ENCODE measurements at regions not wholly inside any gene's neighbourhood (a gene's known extent, or its start where the extent isn't known, plus 50 kb on each side); places are given as distances from the start of the nearest gene placed in this dataset.

GRCh38 chr2:106041150-106041549, 153.0 kb downstream of the UXS1 start:
- DNase-seq (ENCODE audit: low read depth) = no peak

- DNase-seq (ENCODE audit: low read depth) = no peak
These were observed 154.3 kb downstream of the UXS1 start for GRCh38 chr2:106039634-106040315.

DNA sequence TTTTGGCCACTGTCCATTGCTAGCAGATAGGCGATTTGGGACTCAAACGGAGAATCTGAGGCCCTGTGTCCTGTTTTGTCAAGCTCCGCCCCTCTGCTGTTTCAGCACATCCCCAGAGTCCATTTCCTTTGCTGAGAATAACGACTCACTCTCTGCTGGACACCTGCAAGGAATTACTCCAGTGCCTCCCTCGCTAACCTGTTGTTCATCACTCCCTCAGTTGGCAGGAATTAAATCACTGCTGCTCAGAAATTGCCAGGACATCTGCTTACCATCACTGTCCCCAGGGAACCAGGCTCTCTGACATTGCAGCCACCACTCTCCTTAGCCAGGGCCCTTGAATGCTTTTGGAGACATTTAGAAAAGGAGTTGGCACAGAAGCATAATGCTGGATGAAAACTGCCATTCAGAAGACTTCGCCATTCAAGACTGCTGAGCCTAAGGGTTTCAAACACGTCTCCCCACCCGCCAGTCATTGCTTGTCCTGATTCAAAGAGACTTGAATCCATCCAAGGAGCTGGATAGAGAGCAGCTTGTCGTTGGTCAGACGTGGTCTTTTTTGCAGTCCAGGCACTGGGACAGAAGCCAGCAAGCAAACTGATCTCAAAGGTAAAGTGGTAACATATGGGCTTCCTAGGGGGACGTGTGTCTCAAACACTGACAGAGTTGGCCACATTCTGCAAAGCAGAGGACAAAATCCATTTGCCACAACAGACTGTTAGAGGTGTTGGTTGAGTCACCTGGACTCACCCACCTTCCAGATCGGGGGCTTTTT, 155.3 kb downstream of the UXS1 start:
- DNase-seq (ENCODE audit: low read depth) = no peak

GRCh38 chr2:106037932-106038331, 156.2 kb downstream of the UXS1 start:
- no peak for DNase-seq (ENCODE audit: low read depth)

GRCh38 chr2:106037262-106037661, 156.8 kb downstream of the UXS1 start:
- DNase-seq (ENCODE audit: low read depth) = no peak

GRCh38 chr2:106034325-106034724, 159.8 kb downstream of the UXS1 start:
- no peak for DNase-seq (ENCODE audit: low read depth)

- DNase-seq (ENCODE audit: low read depth) = no peak
These were observed 161.4 kb downstream of the UXS1 start for GRCh38 chr2:106032676-106033075.

DNA sequence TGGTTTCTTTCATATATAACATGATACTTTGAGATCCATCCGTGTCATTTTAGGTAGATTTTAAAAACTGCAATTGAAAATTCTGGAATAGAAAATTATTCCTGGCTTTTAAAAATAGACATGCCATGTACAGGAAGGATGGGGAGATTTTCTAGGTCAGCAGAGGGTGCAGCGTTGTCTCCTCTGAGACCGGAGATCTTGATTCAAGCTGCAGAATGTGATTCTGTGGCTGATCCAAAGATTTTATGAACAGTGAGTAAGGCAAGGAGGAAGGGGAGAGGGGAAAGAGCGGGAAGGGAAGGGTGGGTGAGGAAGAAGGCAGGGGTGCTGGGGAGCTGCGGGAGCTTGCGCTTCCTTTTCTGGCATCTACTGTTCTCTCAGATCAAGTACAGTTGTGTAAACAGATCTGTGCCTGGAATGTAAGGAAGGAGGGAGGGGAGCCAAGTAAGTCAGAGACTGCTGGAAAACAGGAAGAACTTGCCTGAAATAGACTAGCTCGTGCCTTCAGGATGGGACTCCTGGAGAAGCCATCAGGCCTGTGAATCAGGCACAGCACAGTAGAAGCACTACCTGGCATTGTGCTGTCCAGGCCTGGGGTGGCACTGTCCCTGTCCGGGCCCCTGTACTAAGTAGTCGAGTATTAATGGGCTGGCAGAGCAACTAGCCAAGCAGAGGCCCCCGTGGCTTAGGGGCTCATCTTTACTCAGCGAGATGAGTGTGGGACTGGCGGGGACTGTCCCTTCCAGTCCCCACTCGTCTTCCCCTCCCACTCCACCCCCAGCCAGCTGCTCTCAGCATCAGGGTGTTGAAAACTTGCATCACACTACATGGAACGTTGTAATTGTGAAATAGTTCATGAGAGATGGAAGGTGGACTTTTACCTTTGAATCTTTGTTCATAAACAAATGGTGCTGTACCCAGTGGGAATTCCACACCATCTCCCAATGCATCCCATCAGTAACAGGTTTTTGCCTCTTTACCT, 163.5 kb downstream of the UXS1 start:
- peak; percentile 31 for DNase-seq (ENCODE audit: low read depth)

DNA sequence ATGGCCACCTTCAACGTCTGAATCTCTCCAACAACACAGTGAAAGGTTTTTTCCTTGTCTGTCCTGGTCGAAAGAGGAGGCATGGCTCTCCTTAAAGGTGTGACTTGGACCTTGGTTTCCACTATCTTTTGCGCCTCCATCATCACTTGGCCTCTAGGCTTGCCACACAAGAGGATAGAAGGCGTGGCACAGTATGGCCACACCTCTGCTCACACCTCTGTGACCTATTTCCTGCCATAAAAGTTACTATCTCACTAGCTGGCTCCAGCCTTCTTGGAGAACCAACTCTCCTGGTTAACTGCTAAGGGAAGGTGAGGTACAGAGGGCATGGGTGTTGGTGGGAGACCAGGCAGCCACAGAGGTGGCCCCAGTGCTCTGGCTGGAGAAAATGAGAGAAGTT, 165.9 kb downstream of the UXS1 start:
- no peak for DNase-seq (ENCODE audit: low read depth)

- DNase-seq (ENCODE audit: low read depth) = no peak
These were observed 167.6 kb downstream of the UXS1 start for GRCh38 chr2:106026271-106027190.

- no peak for DNase-seq (ENCODE audit: low read depth)
These were observed 168.3 kb downstream of the UXS1 start for GRCh38 chr2:106025796-106026195.

GRCh38 chr2:106021662-106022028, 172.5 kb downstream of the UXS1 start:
- DNase-seq (ENCODE audit: low read depth) = no peak

GRCh38 chr2:106020821-106021661, 173.1 kb downstream of the UXS1 start:
- DNase-seq (ENCODE audit: low read depth) = no peak

DNA sequence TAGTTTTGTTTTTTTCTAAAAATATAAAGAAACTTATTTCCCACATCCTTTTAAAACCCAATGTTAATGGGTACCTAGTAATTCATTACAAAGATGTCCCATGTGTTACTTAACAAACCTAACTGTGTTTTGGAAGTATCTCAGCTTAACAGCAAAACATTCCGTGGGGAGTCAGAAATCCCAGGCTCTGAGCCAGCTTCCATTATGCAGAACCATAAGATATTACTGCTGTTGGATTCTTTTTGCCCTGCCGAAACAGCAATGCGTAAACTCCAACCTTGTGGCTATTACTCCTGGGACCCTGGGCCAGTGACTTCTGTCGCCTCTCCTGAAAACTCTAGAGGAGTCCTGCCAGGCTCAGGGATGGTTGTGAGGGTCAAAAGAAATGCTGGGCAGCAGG, 174.1 kb downstream of the UXS1 start:
- DNase-seq (ENCODE audit: low read depth) = no peak

GRCh38 chr2:106018141-106018540, 176.0 kb downstream of the UXS1 start:
- no peak for DNase-seq (ENCODE audit: low read depth)

- no peak for DNase-seq (ENCODE audit: low read depth)
These were observed 181.3 kb downstream of the UXS1 start for GRCh38 chr2:106012591-106013347.

DNA sequence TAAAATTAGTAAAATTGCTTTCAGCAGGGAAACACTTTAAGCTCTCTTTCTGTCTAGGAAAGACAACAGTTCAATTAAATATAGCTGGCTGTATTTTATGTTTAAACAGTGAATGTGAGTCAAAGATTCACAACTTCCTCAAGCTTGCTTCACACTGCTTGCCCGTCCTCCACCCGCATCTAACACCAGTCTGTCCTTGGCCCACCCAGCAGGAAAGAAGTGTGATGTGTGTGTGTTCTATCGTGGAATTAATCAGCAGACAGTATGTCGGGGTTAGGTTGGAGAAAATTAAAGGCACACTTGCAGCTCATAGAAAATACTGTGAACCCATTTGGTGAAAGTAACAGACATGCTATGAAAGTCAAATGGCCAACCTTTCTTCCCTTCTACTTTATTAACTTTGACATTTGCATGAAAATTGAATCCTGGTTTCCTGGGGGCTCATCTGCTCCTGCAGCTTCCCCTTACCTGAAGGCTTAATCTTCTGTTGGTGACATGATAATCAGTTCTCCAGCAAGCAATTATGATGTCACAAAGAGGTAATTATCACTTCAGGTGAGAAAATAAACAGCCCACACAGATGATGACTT, 182.0 kb downstream of the UXS1 start:
- no peak for DNase-seq (ENCODE audit: low read depth)

GRCh38 chr2:106011380-106011779, 182.7 kb downstream of the UXS1 start:
- no peak for DNase-seq (ENCODE audit: low read depth)

DNA sequence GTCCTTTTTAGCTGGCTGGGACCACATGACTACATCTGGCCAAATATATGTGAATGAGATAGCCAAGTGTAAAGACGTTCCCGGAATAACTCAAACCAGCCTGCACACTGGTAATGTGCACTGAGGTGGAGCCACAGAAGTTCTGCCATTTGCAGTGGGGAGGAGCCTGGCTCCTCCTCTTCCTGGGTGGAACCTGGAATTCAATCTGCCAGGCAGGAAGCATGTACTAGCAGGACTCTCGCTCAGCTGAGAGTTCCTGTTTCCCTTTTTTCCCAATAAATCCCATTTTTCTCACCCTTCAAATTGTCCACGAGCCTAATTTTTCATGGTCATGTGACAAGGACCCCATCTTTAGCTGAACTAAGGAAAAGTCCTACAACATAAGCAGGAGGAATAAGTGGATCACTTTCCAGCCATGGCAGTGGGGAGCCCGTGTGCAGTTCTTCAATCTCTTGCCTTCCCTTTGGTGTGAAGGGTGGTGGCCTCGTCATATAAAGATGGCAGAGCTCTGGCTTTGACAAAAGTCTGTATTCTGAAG, 183.2 kb downstream of the UXS1 start:
- no peak for DNase-seq (ENCODE audit: low read depth)
